ENCODE measurements at regions not wholly inside any gene's neighbourhood (a gene's known extent, or its start where the extent isn't known, plus 50 kb on each side); places are given as distances from the start of the nearest gene placed in this dataset.
"Not testable (repeated sequence)": the region's sequence is repeated elsewhere in the genome, so short reads cannot be mapped to it uniquely, and the experiment has no call there.

- intact Hi-C loops (cut with micrococcal nuclease): no loop called here
- CTCF ChIA-PET: no interaction called here
- Mint-ChIP-seq H3K36me3 (ENCODE audit: low read depth) (no peaks in the 10 kb centered on the region), H3K27me3 (no peaks in the 10 kb centered on the region), H3K9me3 (no peaks in the 10 kb centered on the region), H3K27ac (no peak overlapping the region), H3K4me1 (ENCODE audit: low read depth) (no peaks in the 10 kb centered on the region), H3K4me3 (no peak overlapping the region)
- no peak for TF ChIP-seq CTCF (IDR thresholded peaks at IDR 0.05)
- DNase-seq (no peak), ATAC-seq (no peak)
- POLR2A ChIA-PET: no interaction called here
Observed at GRCh38 chrX:122945328-122945727, 238.8 kb upstream of the GRIA3 start.

- Mint-ChIP-seq H3K27me3 (no peaks in the 10 kb centered on the region), H3K9me3 (no peaks in the 10 kb centered on the region), H3K4me3 (no peak overlapping the region), H3K36me3 (ENCODE audit: low read depth) (no peaks in the 10 kb centered on the region), H3K27ac (no peak overlapping the region), H3K4me1 (ENCODE audit: low read depth) (no peaks in the 10 kb centered on the region)
- no peak for ATAC-seq
- ChIA-PET CTCF (no interaction called here), POLR2A (no interaction called here)
- intact Hi-C loops (cut with micrococcal nuclease): no loop called here
- TF ChIP-seq CTCF (IDR thresholded peaks at IDR 0.05): no peak
- no peak for DNase-seq
Observed at GRCh38 chrX:122972604-122973003, 211.5 kb upstream of the GRIA3 start.

- ChIA-PET POLR2A (no interaction called here), CTCF (no interaction called here)
- Mint-ChIP-seq H3K27me3 (no peaks in the 10 kb centered on the region), H3K9me3 (no peaks in the 10 kb centered on the region), H3K36me3 (ENCODE audit: low read depth) (no peaks in the 10 kb centered on the region), H3K4me3 (no peak overlapping the region), H3K4me1 (ENCODE audit: low read depth) (no peaks in the 10 kb centered on the region), H3K27ac (no peak overlapping the region)
- intact Hi-C loops (cut with micrococcal nuclease): no loop called here
- no peak for ATAC-seq
- TF ChIP-seq CTCF (IDR thresholded peaks at IDR 0.05): no peak
- no peak for DNase-seq
Observed at GRCh38 chrX:122982521-122982920, 201.6 kb upstream of the GRIA3 start.

- H3K4me3 Mint-ChIP-seq; H3K27me3 Mint-ChIP-seq; intact Hi-C loops (cut with micrococcal nuclease); H3K27ac Mint-ChIP-seq; CTCF ChIA-PET; H3K9me3 Mint-ChIP-seq; DNase-seq; ATAC-seq; POLR2A ChIA-PET; H3K36me3 Mint-ChIP-seq (ENCODE audit: low read depth); H3K4me1 Mint-ChIP-seq (ENCODE audit: low read depth): not testable (repeated sequence)
Observed at GRCh38 chrX:123002844-123003243, 181.2 kb upstream of the GRIA3 start.

GRCh38 chrX:123013141-123013540 lies 170.9 kb upstream of the GRIA3 start:
- Mint-ChIP-seq H3K4me1 (ENCODE audit: low read depth) (no peaks in the 10 kb centered on the region), H3K4me3 (no peak overlapping the region), H3K27me3 (no peaks in the 10 kb centered on the region), H3K36me3 (ENCODE audit: low read depth) (no peaks in the 10 kb centered on the region), H3K27ac (no peak overlapping the region), H3K9me3 (peaks cover 2% of the 10 kb centered on the region)
- intact Hi-C loops (cut with micrococcal nuclease): no loop called here
- TF ChIP-seq CTCF (IDR thresholded peaks at IDR 0.05): no peak
- DNase-seq (no peak), ATAC-seq (no peak)
- ChIA-PET POLR2A (no interaction called here), CTCF (no interaction called here)

- Mint-ChIP-seq H3K27me3 (no peaks in the 10 kb centered on the region), H3K27ac (no peak overlapping the region), H3K4me3 (no peak overlapping the region), H3K36me3 (ENCODE audit: low read depth) (no peaks in the 10 kb centered on the region), H3K4me1 (ENCODE audit: low read depth) (no peaks in the 10 kb centered on the region), H3K9me3 (peaks cover 1% of the 10 kb centered on the region)
- DNase-seq (no peak), ATAC-seq (no peak)
- ChIA-PET POLR2A (no interaction called here), CTCF (no interaction called here)
- no peak for TF ChIP-seq CTCF (IDR thresholded peaks at IDR 0.05)
- intact Hi-C loops (cut with micrococcal nuclease): no loop called here
Observed at GRCh38 chrX:123036401-123036800, 147.7 kb upstream of the GRIA3 start.

Measured in activated CD8-positive, alpha-beta T cell treated with anti-CD3 and anti-CD28 coated beads for 36 hours (primary cell).